ENCODE measurements at regions not wholly inside any gene's neighbourhood (a gene's known extent, or its start where the extent isn't known, plus 50 kb on each side); places are given as distances from the start of the nearest gene placed in this dataset.

DNA sequence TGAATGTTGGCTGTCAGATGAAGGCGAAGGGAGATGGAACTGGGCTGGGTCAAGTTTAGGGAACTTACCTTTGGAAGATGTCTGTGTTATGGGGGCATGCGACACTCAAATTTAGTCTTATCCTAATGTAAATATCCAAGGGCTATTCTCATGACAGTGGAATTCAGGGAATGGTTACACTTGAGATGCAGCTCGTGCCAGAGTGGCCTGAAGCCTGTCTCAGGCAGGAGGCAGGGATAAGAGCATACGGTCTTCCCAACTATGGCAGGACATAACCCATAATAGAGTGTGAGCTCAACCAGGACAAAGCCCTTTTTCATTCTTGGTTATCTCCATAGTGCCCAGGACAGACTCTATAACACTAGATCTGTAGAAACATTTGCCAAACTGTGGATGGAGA lies 393.3 kb upstream of the CDH11 start:
- no peak for DNase-seq

GRCh38 chr16:65510850-65511249 lies 389.0 kb upstream of the CDH11 start:
- no peak for DNase-seq

- DNase-seq: no peak
These were observed 388.4 kb upstream of the CDH11 start for GRCh38 chr16:65510241-65510640.

- no peak for DNase-seq
These were observed 387.3 kb upstream of the CDH11 start for GRCh38 chr16:65509172-65509571.

GRCh38 chr16:65500919-65501318 lies 379.1 kb upstream of the CDH11 start:
- no peak for DNase-seq

GRCh38 chr16:65500007-65500406 lies 378.1 kb upstream of the CDH11 start:
- no peak for DNase-seq

DNA sequence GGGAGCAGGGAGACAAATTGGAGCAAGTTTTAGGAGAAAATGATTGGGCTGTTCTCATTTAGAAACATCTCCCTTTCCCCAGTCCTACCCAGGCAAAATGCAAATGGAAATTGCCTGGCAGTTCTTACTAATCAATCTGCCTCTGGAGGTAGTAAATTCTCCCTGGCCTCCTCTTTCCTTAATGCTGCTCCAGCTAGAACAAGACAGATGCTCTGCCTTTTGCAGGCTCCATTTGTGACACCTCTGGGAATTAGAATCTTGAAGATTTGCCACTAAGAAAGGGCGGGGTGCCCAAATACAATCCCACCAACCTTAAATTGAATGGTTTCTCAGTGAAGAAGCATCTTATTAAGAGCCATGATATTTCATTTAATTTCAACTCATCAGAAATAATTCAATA lies 377.7 kb upstream of the CDH11 start:
- DNase-seq: no peak

GRCh38 chr16:65497571-65497970 lies 375.7 kb upstream of the CDH11 start:
- DNase-seq: no peak

DNA sequence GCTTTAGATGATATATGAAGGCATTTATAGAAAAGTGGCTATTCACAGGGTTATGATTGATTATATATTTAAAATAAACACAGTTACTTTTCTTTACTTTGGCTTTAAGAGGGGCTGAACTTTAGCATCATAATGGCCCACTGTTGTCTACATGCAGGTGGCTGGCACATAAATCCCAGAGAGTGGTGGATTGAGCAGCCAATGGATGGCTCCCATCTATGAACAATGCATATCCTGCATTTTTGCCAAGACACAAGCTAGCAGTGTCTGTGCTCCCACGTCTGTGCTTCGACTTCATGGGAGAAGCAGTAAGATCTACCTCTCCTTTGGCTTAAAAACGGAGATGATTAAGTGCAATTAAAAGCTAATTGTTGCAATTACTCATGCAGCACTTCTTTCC lies 373.2 kb upstream of the CDH11 start:
- no peak for DNase-seq

GRCh38 chr16:65494609-65495008 lies 372.7 kb upstream of the CDH11 start:
- no peak for DNase-seq

- no peak for DNase-seq
These were observed 372.2 kb upstream of the CDH11 start for GRCh38 chr16:65494080-65494479.

GRCh38 chr16:65490286-65490685 lies 368.4 kb upstream of the CDH11 start:
- DNase-seq: no peak

GRCh38 chr16:65489531-65490023 lies 367.7 kb upstream of the CDH11 start:
- DNase-seq: no peak

DNA sequence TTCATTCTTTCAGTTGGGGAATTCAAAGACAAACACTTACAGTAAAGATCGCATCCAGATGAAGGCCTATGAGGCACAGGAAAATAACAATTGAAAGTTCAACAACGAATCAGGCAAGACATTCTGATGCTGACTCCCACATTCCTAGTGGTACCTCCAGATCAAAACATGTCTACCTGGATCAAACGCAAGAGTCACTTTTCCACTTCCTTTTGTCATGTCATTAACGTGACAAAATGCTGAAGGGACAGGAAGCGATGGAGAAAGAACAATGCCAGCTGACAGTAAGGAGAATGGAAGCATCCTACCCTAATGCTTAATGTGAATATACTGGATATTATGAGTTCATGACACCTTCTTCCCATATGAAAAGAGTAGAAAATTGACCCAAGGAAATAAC lies 365.4 kb upstream of the CDH11 start:
- no peak for DNase-seq

GRCh38 chr16:65481956-65482355 lies 360.1 kb upstream of the CDH11 start:
- no peak for DNase-seq

GRCh38 chr16:65480281-65481091 lies 358.6 kb upstream of the CDH11 start:
- no peak for DNase-seq

DNA sequence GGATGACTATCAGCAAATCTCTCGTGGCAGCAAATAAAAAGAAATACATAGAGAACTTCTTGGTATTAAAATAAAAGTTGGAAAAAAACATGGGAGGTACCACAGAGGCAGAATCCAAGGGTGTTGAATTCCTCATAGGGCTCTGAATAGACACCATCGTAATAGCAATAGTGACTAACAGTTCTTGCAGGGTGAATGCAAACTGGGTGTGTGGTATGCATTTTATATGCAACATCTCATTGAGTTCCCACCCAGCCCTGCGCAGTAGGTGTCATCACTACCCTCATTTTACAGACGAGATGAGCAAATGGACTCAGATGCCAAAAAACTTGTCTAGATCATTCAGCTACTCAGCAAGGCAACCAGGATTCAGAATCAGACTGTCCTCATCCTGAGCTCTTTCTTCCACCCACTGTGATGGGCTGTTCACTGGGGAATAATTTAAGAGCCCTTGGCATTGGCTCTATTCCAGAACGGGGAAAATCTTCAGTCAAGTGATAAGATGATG lies 354.6 kb upstream of the CDH11 start:
- DNase-seq: no peak

GRCh38 chr16:65473699-65474098 lies 351.8 kb upstream of the CDH11 start:
- no peak for DNase-seq

DNA sequence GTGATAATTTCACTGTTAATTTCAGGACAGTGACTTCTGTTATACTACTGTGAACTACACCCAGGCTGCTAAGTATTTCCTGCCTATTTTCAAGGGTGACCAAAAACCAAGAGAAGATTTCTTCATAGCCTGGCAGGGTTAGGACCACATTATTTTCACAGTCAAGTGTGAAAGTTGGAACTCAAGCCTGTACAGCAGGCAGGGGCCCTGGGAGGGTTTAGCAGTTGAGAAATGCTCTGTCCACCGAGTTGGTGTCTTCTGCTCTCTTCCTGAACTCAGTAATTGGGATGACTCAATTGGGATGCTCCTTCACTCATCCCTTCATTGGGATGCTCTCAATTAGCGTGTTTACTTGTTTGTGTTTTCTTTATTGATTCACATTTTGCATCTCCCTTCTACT lies 347.3 kb upstream of the CDH11 start:
- no peak for DNase-seq

- no peak for DNase-seq
These were observed 346.3 kb upstream of the CDH11 start for GRCh38 chr16:65468133-65468532.

DNA sequence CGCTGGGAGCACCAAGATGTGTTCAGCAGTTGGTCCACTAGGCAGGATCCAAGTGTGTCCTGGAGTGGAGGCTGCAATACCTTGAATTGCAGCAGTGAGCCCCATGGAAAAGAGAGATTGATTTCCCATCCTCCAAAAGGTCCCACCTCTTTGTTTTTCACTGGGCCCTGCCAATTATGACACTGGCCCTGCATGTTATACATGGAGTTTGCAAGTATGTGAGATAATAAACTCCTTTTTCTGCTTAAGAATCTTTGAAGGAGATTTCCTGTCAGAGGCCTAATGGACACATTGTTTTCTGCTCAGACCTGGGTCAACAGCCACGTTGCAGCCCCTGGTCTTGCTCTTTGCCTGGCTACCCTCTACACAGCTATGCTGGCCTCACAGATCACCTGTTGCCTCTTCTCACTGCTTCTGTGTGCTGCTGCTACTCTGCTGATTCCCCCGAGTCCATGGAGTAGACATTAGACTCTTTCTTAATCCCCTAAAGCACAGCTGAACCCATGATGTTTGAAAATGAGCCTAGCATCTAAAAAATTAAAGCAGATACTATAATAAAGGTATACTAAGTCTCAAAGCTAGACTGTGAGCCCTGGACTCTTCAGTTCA lies 341.9 kb upstream of the CDH11 start:
- DNase-seq: no peak

- no peak for DNase-seq
These were observed 335.2 kb upstream of the CDH11 start for GRCh38 chr16:65457084-65457483.

GRCh38 chr16:65455761-65456160 lies 333.9 kb upstream of the CDH11 start:
- DNase-seq: no peak

DNA sequence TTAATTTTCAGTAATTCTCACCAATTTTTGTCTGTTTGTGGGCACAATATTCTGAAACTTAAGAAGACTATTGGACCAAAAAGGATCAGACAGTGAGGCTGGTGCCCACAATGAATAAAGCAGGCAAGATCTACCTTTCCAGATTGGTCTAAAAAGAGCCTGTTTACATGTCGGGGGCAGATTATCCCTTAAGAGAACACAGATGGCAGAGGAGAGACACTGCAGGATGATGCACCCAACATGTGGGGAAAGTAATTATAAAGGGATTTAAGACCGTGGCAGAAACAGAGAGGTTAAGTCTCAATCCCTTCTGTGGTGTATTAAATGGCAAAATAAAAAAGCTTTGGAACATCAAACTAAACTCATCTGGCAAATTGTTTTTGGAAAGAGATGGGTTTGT lies 331.8 kb upstream of the CDH11 start:
- DNase-seq: no peak
